IPS-15b (cell line): ENCODE measurements at regions not wholly inside any gene's neighbourhood (a gene's known extent, or its start where the extent isn't known, plus 50 kb on each side); places are given as distances from the start of the nearest gene placed in this dataset.

Experiments used
- H3K27me3 ChIP-seq: one replicate; pipeline ENCODE4 v1.6.1; 2013; ENCODE audit warnings: low read length; ENCODE audit not compliant: control insufficient read depth, insufficient read depth
- H3K36me3 ChIP-seq: one replicate; pipeline ENCODE4 v1.6.1; 2013; ENCODE audit warnings: low read length; ENCODE audit not compliant: control insufficient read depth, insufficient read depth
- H3K4me1 ChIP-seq: one replicate; pipeline ENCODE4 v1.6.1; 2013; ENCODE audit warnings: mild to moderate bottlenecking, low read length; ENCODE audit not compliant: control insufficient read depth, insufficient read depth
- H3K4me3 ChIP-seq: one replicate; pipeline ENCODE4 v1.5.1; 2013; ENCODE audit warnings: low read depth, low read length
- H3K9ac ChIP-seq: one replicate; pipeline ENCODE4 v1.6.1; 2013; ENCODE audit warnings: low read depth, mild to moderate bottlenecking, low read length
- H3K9me3 ChIP-seq: one replicate; pipeline ENCODE4 v1.6.1; 2013; ENCODE audit warnings: mild to moderate bottlenecking, low read length; ENCODE audit not compliant: control insufficient read depth, insufficient read depth

DNA sequence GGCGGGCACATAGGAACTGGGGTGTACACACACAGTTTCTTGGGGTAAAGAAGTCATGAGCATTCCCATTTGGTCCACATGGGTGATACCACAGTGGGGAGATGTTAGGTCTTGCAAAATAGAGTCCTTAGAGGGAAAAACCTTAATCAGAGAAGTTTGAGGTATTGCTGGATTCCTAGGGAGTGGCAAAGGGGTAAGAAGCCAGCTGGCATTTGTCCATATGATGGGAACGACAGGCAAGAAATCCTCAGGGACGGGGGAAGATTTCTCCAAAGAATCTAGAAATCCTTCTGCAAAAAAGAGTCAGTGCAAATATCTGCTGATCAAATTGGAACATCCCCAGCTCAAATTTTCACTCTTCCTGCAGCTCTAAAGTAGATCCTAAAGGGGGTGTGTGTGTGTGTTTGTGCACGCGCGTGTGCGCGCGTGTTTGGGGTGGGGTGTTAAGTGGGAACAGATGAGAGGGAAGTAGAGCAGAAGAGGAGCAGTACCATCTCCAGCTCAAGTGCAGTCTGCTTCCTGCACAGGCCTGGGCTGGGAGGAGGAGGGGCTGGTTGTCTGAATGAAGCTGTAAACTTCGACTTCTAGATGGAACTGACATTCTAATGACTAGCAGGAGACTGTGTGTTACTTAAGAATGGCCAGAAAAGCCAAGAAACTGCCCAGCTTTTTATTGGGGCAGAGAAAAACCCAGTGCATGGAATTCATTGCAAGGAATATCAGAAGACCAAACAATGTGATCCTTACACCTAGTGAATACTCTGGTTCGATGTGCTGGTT is 168.0 kb downstream of the SPP2 start:
- Histone ChIP-seq H3K36me3 (no peaks in the 10 kb centered on the region), H3K9ac (no peak overlapping the region), H3K4me3 (no peak overlapping the region), H3K4me1 (no peaks in the 10 kb centered on the region), H3K9me3 (no peaks in the 10 kb centered on the region), H3K27me3 (no peaks in the 10 kb centered on the region)

DNA sequence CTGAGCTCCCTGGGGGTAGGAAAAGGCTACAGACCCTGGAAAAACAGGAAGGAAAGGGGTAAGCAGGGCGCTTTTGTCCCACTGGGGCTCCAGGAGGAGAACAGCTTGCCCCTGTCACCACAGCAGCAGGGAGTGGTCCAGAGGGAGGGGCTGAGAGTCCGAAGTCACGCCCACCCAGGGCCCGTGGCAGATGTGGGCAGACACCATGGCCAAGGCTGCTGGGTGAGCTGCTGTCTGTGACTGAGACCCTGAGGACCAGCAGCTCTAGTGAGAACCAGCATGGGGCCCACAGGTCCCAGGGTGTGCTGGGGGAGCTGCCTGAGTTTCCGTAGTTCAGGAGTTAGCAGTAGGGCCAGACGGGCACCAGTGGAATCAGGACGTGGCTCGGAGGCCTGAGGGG is 162.0 kb downstream of the SPP2 start:
- Histone ChIP-seq H3K9ac (no peak overlapping the region), H3K36me3 (no peaks in the 10 kb centered on the region), H3K9me3 (no peaks in the 10 kb centered on the region), H3K27me3 (no peaks in the 10 kb centered on the region), H3K4me1 (no peaks in the 10 kb centered on the region), H3K4me3 (no peak overlapping the region)

DNA sequence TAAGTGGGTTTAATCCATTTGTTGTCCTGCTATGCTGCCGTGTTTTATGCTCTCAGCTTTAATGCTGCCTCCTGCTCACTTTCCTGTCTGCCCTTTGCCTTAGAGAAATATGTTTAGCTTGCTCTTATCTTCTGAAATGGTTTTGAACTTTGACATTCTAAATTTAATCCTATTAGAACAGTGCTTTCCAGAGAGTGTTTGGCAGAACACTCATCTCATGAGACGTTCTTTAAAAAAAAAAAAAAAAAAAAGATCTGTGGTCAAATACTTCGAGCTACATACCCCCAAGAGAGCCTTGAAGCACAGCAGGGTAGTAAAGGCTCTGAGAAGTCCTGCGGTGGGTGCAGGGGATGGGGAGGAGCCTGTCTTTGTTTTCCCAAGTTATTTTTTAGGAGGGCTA is 161.3 kb downstream of the SPP2 start:
- no peak overlapping the region for H3K9ac ChIP-seq
- no peaks in the 10 kb centered on the region for H3K27me3 ChIP-seq
- no peak overlapping the region for H3K4me3 ChIP-seq
- no peaks in the 10 kb centered on the region for H3K36me3 ChIP-seq
- no peaks in the 10 kb centered on the region for H3K4me1 ChIP-seq
- no peaks in the 10 kb centered on the region for H3K9me3 ChIP-seq

DNA sequence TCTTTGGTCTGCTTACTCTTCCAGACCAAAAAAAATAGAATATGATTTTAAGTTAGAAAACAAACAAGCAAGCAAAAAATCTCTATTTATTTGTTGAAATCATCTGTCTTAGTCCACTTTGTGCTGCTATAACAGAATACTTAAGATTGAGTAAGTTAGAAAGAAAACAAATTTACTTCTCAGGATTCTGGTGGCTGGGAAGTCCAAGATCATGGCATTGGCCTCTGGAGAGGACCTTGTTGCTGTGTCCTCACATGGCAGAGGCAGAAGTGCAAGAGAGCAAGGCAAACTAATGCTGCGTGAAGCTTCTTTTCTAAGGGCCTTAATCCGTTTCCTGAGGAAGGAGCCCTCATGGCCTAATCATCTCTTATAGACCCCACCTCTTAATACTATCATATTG is 156.2 kb downstream of the SPP2 start:
- no peaks in the 10 kb centered on the region for H3K9me3 ChIP-seq
- H3K9ac ChIP-seq = no peak overlapping the region

DNA sequence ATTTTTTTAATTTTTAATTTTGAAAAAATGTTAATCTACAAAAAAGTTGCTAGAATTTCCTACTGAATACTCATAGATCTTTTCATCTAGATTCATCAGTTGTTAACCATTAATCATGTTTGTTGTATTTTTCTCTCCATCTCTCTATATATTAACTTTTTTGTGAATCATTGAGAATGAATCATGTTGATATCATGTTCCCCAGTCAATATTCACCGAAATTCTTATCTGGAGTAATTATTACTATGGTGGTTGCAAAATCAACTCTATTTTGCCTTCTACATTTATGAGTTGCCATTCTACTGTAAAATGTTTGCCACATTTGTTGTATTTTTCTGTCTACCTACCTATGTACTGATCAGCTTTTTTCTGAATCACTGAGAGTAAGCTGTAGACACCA is 154.0 kb downstream of the SPP2 start:
- Histone ChIP-seq H3K9ac (no peak overlapping the region), H3K9me3 (no peaks in the 10 kb centered on the region), H3K4me1 (no peaks in the 10 kb centered on the region)

More for the DNA sequence above, 156.2 kb downstream of the SPP2 start:
- Histone ChIP-seq H3K36me3 (no peaks in the 10 kb centered on the region), H3K4me1 (no peaks in the 10 kb centered on the region), H3K27me3 (no peaks in the 10 kb centered on the region), H3K4me3 (no peak overlapping the region)

DNA sequence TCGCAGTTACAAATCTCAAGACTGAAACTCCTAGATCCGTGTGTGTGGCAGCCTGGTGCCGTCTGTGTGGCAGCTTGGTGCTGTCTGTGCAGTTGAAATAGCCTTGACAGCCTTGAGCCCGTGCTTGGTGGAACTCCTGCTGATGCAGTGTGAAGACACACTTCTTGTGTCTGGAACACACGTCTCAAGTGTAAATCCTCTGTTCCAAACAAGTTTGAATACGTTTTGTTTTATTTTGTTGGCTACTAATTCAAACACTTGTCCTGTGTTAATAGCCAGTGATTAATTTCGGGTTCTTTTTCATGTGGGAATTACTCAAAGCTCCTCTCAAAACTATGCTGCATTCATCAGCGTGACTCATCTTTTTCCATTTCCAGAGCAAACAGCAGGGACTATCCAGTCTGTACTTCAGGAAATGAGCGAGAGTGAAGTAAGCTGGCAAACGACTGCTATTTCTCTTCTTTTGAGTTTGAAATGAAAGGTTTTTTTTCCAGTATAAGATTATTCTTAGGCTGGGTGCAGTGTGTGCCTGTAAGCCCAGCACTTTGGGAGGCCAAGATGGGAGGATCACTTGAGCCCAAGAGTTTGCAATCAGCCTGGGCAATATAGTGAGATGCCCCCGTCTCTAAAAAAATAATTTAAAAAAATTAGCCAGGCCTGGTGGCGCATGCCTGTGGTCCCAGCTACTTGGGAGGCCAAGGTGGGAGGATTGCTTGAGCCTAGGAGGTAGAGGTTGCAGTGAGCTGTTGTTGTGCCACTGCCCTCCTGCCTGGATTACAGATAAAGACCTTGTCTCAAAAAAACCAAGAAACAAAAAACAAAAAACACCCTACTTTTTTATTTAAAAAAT is 152.9 kb downstream of the SPP2 start:
- Histone ChIP-seq H3K36me3 (no peaks in the 10 kb centered on the region), H3K9ac (no peak overlapping the region), H3K4me1 (no peaks in the 10 kb centered on the region), H3K27me3 (no peaks in the 10 kb centered on the region), H3K4me3 (no peak overlapping the region), H3K9me3 (no peaks in the 10 kb centered on the region)

More for the DNA sequence above, 154.0 kb downstream of the SPP2 start:
- H3K4me3 ChIP-seq = no peak overlapping the region
- no peaks in the 10 kb centered on the region for H3K36me3 ChIP-seq
- H3K27me3 ChIP-seq = no peaks in the 10 kb centered on the region

DNA sequence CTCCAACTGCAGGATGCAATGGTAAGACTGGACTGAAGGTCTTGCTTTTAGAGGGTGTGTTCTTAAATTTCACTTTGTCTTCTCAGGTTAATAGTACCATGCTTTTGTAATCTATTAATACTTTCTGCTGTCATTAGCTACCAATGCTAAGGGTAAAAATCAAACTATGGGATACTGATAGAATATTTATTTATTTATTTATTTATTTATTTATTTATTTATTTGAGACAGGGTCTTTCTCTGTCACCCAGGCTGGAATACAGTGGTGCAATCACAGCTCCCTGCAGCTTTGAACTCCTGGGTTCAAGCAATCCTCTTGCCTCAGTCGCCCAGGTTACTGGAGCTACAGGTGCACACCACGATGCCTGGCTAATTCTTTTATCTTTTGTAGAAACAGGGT is 152.1 kb downstream of the SPP2 start:
- no peak overlapping the region for H3K9ac ChIP-seq
- H3K9me3 ChIP-seq = no peaks in the 10 kb centered on the region
- no peaks in the 10 kb centered on the region for H3K27me3 ChIP-seq
- no peak overlapping the region for H3K4me3 ChIP-seq
- H3K36me3 ChIP-seq = no peaks in the 10 kb centered on the region
- H3K4me1 ChIP-seq = no peaks in the 10 kb centered on the region

DNA sequence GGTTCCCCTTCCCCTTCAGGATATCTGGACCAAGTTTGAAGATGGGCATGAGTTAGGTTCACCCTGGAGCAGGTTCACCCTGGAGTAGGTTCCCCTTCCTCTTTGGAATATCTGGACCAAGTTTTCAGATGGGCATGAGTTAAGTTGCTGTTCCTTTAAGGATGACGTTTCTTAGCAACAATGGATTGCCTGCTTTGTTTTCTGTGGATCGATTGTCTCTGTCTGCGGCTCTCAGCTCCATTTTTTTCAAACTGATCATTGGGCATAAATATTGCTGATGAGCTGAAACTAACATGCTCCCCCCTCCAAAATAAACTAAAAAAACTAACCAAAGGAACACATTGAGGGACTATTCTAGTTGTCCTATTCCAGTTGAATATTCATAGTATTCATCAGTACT is 149.5 kb downstream of the SPP2 start:
- Histone ChIP-seq H3K9ac (no peak overlapping the region), H3K9me3 (no peaks in the 10 kb centered on the region), H3K4me3 (no peak overlapping the region), H3K4me1 (no peaks in the 10 kb centered on the region), H3K36me3 (no peaks in the 10 kb centered on the region), H3K27me3 (no peaks in the 10 kb centered on the region)

DNA sequence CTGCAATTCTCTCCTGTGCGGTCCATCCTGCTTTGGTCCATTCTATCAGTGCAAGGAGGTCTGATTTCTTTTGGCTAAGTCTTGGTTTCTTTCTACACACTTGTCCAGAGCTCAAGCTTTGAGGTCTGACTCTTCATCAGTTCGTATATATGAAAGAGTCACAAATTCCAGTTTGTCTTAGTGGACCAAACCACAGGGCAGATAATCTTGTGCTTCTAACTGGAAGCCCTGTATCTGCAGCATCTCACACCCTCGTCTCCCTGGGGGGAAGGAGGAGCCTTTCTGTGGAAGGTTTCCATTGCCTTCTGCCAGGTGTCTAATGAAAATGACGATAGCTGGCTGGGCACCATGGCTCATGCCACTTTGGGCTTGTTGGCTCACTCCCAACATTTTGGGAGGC is 148.5 kb downstream of the SPP2 start:
- no peaks in the 10 kb centered on the region for H3K36me3 ChIP-seq

DNA sequence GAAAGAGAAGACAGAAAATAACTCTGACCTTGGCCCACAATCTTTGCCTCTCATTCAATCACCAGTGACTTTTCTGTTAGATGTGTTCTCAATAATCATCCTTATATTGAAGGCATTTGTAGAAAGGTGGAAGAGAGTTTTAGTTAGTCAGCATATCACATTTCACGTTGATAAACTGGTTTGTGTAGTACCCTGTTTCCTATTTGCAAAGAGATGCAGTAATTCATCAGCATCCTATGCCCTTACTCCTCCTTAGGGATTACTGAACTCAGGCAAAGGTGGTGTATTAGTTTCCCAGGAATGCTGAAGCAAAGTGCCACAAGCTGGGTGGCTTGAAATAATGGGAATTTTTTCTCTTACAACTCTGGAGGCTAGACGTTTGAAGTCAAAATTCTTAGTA is 145.0 kb downstream of the SPP2 start:
- H3K4me1 ChIP-seq = no peaks in the 10 kb centered on the region
- H3K4me3 ChIP-seq = no peak overlapping the region
- H3K9me3 ChIP-seq = no peaks in the 10 kb centered on the region
- H3K36me3 ChIP-seq = no peaks in the 10 kb centered on the region
- no peaks in the 10 kb centered on the region for H3K27me3 ChIP-seq
- no peak overlapping the region for H3K9ac ChIP-seq

More for the DNA sequence above, 148.5 kb downstream of the SPP2 start:
- Histone ChIP-seq H3K27me3 (no peaks in the 10 kb centered on the region), H3K9ac (no peak overlapping the region), H3K9me3 (no peaks in the 10 kb centered on the region), H3K4me3 (no peak overlapping the region), H3K4me1 (no peaks in the 10 kb centered on the region)

DNA sequence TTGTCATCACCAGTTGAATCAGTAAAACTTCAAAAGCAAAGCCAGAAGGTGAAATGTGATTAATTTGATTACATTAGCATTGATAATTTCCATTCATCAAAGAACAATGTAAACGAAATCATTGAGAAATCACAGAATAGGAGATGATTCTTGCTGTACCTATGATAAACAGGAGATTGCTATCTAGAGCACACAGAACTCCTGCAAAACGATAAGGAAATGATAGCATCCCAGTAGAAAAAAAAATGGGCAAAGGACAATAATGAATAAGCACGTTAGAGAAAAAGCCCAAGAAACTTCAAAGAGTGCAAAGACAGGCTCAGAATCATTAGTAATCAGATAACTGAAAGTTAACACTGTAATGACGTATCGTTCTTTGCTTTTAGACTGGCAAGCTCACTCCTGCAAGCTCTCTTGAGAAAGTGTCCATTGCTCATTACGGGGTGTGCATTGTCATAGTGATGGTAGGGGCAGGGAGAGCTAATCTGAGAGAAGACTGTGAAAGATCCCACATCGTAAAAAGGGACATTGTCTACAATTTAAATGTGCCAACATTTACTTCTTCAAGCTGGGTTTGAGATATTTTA is 143.6 kb downstream of the SPP2 start:
- Histone ChIP-seq H3K4me1 (no peaks in the 10 kb centered on the region), H3K9ac (no peak overlapping the region), H3K4me3 (no peak overlapping the region), H3K36me3 (no peaks in the 10 kb centered on the region), H3K27me3 (no peaks in the 10 kb centered on the region), H3K9me3 (no peaks in the 10 kb centered on the region)
